SK-N-MC (cell line): ENCODE measurements at regions not wholly inside any gene's neighbourhood (a gene's known extent, or its start where the extent isn't known, plus 50 kb on each side); places are given as distances from the start of the nearest gene placed in this dataset.

Experiments
- DNase-seq: peaks from one replicate; pipeline ENCODE4 v3.0.0-alpha.2; 2011; ENCODE audit warnings: low read depth, low spot score
- H3K27ac ChIP-seq: fragments of 200-600 bp; sonication (generic); 2 replicates; pipeline ENCODE4 v1.5.1; 2016; ENCODE audit warnings: mixed run types
- H3K36me3 ChIP-seq: fragments of 200-600 bp; sonication (generic); 2 replicates; pipeline ENCODE4 v1.6.1; 2017; ENCODE audit warnings: antibody characterized with exemption, low read length, mixed read lengths; ENCODE audit not compliant: insufficient read depth
- H3K4me3 ChIP-seq: fragments of 200-600 bp; sonication (generic); 2 replicates; pipeline ENCODE4 v1.5.1; 2016
- H3K9ac ChIP-seq: fragments of 200-600 bp; sonication (generic); 2 replicates; pipeline ENCODE4 v1.8.0; 2017; ENCODE audit warnings: mixed run types, mixed read lengths; ENCODE audit not compliant: insufficient read length
- H3K9me3 ChIP-seq: fragments of 200-600 bp; sonication (generic); 2 replicates; pipeline ENCODE4 v1.6.1; 2017; ENCODE audit warnings: low read depth, mild to moderate bottlenecking, antibody characterized with exemption, low read length, moderate library complexity, mixed read lengths
- EZH2 ChIP-seq: fragments of 200-600 bp; sonication (generic); IDR thresholded peaks from one replicate; pipeline ENCODE4 v1.6.1; 2017; ENCODE audit warnings: antibody characterized with exemption
- FOXP2 ChIP-seq: optimal IDR thresholded peaks from 2 replicates; pipeline ENCODE3; 2011; ENCODE audit warnings: mild to moderate bottlenecking, moderate library complexity; ENCODE audit not compliant: insufficient read depth; ENCODE audit errors: extremely low read length, control extremely low read depth
- POLR2AphosphoS5 ChIP-seq: IDR thresholded peaks from 2 replicates; pipeline ENCODE4 v1.6.1; 2012; ENCODE audit warnings: mild to moderate bottlenecking, low read depth, low read length, borderline replicate concordance

GRCh38 chr11:69985331-69985640 lies 92.8 kb upstream of the ANO1 start:
- Histone ChIP-seq H3K9ac (no peak overlapping the region), H3K36me3 (no peaks in the 10 kb centered on the region), H3K4me3 (no peak overlapping the region), H3K9me3 (no peaks in the 10 kb centered on the region), H3K27ac (no peak overlapping the region)
- no peak for TF ChIP-seq EZH2
- no peak for TF ChIP-seq FOXP2
- no peak for TF ChIP-seq POLR2AphosphoS5
- DNase-seq, result no peak

DNA sequence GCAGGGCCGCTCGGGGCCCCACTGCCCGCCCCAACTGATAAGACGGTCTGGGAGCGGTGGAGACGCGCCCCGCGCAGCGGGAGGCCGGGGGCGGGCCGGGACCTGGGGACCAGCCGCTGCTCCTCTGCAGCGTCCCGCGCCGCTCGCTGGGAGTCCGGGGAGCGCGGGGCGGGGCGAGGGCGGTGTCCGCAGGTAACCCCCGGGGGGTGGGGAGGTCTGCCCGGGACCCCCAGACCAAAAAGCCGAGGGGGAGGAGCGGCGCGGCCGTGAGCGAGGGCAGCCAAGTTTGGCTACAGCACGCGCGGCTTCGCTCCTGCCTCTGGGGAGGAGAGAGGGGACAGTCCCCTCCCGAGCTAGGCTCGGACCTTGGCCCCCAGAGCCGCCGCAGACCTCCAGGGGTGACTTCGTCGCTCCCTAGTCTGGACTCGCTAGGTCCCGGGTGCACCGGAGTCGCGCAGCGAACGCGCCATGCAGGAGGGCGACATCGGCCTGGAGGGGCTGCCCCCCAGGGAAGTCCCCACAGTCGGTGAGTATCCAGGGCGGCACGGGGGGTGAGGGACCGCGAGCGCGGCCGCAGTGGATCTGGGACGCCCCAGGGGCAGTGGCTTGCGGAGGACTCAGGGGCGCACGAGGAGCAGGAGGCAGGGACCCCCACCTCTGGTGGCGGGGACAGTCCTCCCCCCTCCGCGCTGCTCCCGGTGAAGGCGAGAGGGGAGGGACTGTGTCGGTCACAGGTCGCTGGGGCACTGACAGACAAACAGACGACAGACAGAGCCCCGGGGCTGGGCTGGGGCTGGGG lies 92.3 kb upstream of the ANO1 start:
- H3K27ac ChIP-seq, result no peak overlapping the region
- no peak overlapping the region for H3K9ac ChIP-seq
- no peaks in the 10 kb centered on the region for H3K36me3 ChIP-seq
- TF ChIP-seq POLR2AphosphoS5 (no peak), EZH2 (no peak), FOXP2 (no peak)
- no peaks in the 10 kb centered on the region for H3K9me3 ChIP-seq
- no peak for DNase-seq
- H3K4me3 ChIP-seq, result no peak overlapping the region

DNA sequence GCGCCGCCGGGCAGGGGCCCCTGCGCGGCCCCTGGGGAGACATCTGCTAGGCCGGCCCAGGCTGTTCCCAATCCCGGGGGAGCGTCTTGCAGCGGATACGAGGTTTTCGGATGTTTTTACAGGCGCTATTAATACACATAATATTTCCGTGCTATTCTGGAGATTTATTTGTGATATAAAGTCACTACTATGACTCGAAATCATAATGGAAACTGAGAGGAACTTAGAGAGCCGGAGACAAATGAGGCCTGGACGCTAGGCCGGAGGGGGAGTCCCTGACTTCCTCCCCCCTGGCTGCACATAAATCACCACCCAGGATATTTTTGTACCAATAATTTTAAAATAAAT lies 91.7 kb upstream of the ANO1 start:
- DNase-seq, result no peak

DNA sequence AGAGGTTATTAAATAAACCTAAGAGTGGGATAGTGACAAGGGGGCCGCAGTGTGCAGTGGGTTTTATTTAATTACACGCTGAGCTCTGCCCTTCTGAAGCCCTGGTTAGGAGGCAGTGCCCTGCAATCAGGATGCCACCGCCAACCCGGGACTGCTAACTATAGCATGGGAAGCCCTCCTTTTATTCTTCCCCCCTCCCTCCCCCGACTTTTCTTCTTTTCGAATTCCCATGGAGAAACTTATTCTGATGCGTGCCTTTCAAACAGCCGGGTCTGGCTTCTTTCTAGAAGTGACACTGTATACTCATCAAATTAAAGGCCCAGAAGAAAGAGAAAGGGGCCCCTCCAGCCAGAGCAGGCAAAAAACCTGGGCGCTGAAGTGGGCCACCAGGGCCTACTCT lies 91.3 kb upstream of the ANO1 start:
- no peaks in the 10 kb centered on the region for H3K36me3 ChIP-seq
- H3K9me3 ChIP-seq, result no peaks in the 10 kb centered on the region
- H3K9ac ChIP-seq, result no peak overlapping the region
- no peak for DNase-seq
- no peak for TF ChIP-seq FOXP2
- TF ChIP-seq EZH2, result no peak
- H3K4me3 ChIP-seq, result no peak overlapping the region
- no peak overlapping the region for H3K27ac ChIP-seq

More for the DNA sequence above, 91.7 kb upstream of the ANO1 start:
- Histone ChIP-seq H3K9me3 (no peaks in the 10 kb centered on the region), H3K4me3 (no peak overlapping the region), H3K9ac (no peak overlapping the region), H3K36me3 (no peaks in the 10 kb centered on the region), H3K27ac (no peak overlapping the region)
- TF ChIP-seq FOXP2, result no peak
- TF ChIP-seq EZH2, result peak; percentile 43

GRCh38 chr11:69992026-69992425 lies 86.1 kb upstream of the ANO1 start:
- no peak for DNase-seq
- TF ChIP-seq POLR2AphosphoS5 (no peak), EZH2 (no peak), FOXP2 (no peak)
- Histone ChIP-seq H3K27ac (no peak overlapping the region), H3K9ac (no peak overlapping the region), H3K4me3 (no peak overlapping the region), H3K36me3 (no peaks in the 10 kb centered on the region), H3K9me3 (no peaks in the 10 kb centered on the region)

- no peak for DNase-seq
- H3K4me3 ChIP-seq, result no peak overlapping the region
- H3K36me3 ChIP-seq, result no peaks in the 10 kb centered on the region
- no peak overlapping the region for H3K9ac ChIP-seq
- no peak overlapping the region for H3K27ac ChIP-seq
- no peaks in the 10 kb centered on the region for H3K9me3 ChIP-seq
- no peak for TF ChIP-seq EZH2
- TF ChIP-seq POLR2AphosphoS5, result no peak
- no peak for TF ChIP-seq FOXP2
Measured at GRCh38 chr11:69992943-69993694, 85.0 kb upstream of the ANO1 start.

DNA sequence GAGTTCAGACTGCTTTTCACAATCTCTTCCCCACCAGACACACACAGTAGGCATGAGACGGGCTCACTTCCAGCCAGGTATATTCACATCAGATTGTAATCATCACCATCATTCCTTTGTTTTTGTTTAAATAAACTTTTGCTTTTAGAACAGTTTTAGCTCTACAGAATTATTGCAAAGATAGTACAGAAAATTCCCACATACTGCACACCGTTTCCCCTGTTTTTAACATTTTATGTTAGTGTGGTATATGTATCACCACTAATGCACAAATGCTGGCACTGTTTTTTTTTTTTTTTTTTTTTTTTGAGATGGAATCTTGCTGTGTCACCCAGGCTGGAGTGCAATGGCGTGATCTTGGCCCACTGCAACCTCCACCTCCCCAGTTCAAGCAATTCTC lies 83.3 kb upstream of the ANO1 start:
- Histone ChIP-seq H3K9me3 (no peaks in the 10 kb centered on the region), H3K36me3 (no peaks in the 10 kb centered on the region), H3K27ac (no peak overlapping the region), H3K9ac (no peak overlapping the region), H3K4me3 (no peak overlapping the region)
- TF ChIP-seq EZH2 (no peak), FOXP2 (no peak), POLR2AphosphoS5 (no peak)
- no peak for DNase-seq

- TF ChIP-seq FOXP2 (no peak), EZH2 (no peak), POLR2AphosphoS5 (no peak)
- no peak overlapping the region for H3K9ac ChIP-seq
- no peak overlapping the region for H3K27ac ChIP-seq
- no peak overlapping the region for H3K4me3 ChIP-seq
- H3K36me3 ChIP-seq, result no peaks in the 10 kb centered on the region
- DNase-seq, result no peak
- no peaks in the 10 kb centered on the region for H3K9me3 ChIP-seq
Measured at GRCh38 chr11:69995697-69996096, 82.4 kb upstream of the ANO1 start.
